WI38 (cell line): ENCODE measurements at regions not wholly inside any gene's neighbourhood (a gene's known extent, or its start where the extent isn't known, plus 50 kb on each side); places are given as distances from the start of the nearest gene placed in this dataset.

Source experiments
- H3K4me3 ChIP-seq: 2 replicates; pipeline ENCODE4 v1.5.1; 2011; ENCODE audit warnings: low read depth, mild to moderate bottlenecking, control low read depth, low read length
- TF ChIP-seq, protein P1 (sequence below): IDR thresholded peaks from 2 replicates; pipeline ENCODE4 v1.5.1; 2012; ENCODE audit warnings: low read depth, mild to moderate bottlenecking, control low read depth, low read length

DNA sequence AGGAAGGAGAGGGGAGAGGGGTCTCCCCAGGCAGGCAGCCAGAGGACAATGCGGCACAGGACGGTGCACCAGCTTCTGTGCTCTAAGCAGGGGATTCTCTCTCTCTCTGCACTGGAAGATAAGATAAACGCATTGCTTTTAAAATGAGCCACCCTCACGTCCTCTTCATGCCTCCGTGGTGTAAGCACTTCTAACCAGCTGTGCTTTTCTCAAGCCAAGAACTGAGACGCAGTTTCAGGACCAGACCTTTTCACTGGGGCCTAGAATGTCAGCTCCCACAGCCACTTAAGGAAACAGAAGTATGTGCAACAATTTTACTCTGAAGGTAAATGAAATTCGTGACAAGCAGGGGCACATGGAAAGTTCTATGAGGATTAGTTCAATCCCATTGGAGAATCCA, 82.4 kb downstream of the PSMB1 start:
- no peak overlapping the region for H3K4me3 ChIP-seq
- TF ChIP-seq, protein P1, sequence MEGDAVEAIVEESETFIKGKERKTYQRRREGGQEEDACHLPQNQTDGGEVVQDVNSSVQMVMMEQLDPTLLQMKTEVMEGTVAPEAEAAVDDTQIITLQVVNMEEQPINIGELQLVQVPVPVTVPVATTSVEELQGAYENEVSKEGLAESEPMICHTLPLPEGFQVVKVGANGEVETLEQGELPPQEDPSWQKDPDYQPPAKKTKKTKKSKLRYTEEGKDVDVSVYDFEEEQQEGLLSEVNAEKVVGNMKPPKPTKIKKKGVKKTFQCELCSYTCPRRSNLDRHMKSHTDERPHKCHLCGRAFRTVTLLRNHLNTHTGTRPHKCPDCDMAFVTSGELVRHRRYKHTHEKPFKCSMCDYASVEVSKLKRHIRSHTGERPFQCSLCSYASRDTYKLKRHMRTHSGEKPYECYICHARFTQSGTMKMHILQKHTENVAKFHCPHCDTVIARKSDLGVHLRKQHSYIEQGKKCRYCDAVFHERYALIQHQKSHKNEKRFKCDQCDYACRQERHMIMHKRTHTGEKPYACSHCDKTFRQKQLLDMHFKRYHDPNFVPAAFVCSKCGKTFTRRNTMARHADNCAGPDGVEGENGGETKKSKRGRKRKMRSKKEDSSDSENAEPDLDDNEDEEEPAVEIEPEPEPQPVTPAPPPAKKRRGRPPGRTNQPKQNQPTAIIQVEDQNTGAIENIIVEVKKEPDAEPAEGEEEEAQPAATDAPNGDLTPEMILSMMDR: no peak

DNA sequence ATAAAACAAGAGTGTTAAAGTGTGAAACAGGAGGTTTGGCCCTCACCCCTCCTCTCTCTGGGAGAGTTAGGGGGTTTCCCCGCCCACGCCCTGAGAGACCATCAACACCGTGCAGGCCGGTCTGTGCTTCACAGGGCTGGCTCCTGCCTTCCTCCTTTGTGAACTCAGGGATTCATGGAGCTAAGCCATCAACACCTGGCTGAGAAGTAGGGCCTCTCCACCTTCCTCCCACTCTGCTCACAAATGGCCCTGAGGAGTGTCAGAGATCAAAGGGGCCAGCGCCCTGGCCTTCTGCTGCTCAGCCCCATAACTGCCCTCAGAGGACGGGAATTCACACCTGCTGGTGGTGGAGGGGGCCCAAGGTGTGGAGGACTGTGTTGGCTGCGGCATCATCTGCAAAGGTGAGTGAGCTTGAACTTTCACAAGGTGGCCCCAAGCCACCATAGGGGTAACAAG, 88.6 kb downstream of the PSMB1 start:
- no peak overlapping the region for H3K4me3 ChIP-seq
- TF ChIP-seq, protein P1: no peak

DNA sequence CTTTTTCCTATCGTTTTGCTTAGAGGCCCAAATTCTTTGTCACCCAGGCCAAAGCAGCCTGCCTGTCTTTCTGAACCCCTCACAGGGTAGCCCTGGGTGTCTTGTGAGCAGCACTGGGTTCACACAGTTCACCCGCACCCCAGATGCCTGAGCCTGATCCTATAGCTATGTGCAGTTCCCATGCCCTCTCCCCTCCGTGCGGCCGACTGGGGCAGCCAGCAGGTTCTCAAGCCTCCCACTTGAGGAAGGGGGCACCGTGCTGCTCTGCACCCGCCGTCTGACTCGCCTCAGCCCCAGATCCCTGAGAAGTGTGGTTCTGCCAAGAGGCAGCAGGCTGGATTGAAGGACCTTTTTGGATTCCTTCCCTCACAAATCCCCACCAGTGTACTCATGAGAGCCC, 89.0 kb downstream of the PSMB1 start:
- TF ChIP-seq, protein P1: no peak
- no peak overlapping the region for H3K4me3 ChIP-seq

DNA sequence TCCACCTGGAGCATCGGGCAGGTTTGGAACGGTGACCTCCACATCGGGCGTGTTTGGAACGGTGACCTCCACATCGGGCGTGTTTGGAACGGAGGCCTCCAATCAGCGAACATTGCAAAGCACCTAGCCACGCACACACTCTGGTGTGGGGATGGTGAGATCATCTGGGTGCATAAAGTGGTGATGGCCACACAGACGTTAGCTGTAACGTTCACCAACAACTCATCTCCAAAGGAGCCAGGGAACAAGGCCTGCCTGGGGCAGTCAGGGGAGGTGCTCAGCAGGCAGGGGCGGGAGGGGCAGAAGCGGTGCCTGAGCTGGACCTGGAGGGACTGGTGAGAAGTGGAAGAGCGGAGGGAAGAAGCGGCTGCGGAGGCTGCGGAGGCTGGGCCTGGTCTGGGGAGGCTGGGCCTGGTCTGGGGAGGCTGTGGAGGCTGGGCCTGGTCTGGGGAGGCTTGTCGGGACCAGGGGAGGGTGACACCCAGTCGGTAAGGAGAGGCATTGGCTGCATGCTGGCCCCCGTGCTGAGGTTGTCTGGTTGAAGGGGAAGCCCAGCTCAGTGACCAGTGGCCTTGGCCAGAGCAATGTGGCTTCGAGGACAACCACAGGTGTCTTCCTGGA, 89.9 kb downstream of the PSMB1 start:
- TF ChIP-seq, protein P1: no peak
- H3K4me3 ChIP-seq: no peak overlapping the region

DNA sequence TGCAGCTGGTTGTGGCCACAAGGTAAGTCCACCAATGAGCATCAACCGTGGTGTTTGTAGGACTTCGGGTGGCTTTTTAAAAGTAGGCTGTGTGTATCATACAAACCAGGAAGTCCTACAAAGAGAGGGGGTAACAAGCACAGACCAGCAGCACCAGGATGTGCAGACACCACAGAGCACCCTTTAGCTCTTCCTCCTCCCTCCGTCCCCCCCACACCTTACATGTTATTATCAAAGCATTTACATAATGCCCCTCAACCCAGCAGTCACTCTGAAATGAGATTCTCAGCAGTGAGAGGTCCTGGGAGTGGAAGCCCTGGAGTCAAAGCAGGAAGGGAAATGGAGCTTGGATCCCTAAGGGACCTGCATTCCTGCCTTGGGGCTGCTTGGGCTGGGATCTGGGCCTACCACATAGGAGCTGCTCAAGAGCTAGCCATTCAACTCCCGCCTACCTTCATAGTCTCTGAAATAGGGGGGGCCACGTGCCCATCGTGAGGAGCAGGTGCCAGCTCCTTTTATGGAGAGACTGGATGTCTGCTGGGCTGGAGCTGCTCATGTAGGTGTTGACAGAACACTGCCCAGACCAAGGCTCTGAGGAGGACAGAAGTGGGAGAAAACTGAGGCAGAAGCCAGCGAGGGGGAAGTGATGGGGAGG, 90.6 kb downstream of the PSMB1 start:
- TF ChIP-seq, protein P1: no peak
- H3K4me3 ChIP-seq: no peak overlapping the region

GRCh38 chr6:170461556-170462365, 91.3 kb downstream of the PSMB1 start:
- no peak overlapping the region for H3K4me3 ChIP-seq
- TF ChIP-seq, protein P1: no peak

GRCh38 chr6:170461111-170461510, 92.0 kb downstream of the PSMB1 start:
- TF ChIP-seq, protein P1: no peak

More at GRCh38 chr6:170461111-170461510, 92.0 kb downstream of the PSMB1 start:
- no peak overlapping the region for H3K4me3 ChIP-seq
